ENCODE measurements at regions not wholly inside any gene's neighbourhood (a gene's known extent, or its start where the extent isn't known, plus 50 kb on each side); places are given as distances from the start of the nearest gene placed in this dataset.

DNA sequence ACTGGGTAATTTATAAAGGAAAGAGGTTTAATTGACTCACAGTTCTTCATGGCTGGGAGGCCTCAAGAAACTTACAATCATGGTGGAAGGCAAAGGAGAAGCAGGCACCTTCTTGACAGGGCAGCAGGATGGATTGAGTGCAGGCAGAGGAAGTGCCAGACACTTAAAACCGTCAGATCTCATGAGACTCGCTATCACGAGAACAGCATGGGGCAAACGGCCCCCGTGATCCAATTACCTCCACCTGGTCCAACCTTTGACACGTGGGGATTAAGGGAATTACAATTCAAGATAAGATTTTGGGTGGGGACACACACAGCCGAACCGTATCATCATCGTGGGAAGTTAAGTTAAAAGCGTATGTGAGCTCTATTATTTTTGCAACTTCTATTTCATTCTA, 71.4 kb upstream of the SYN3 start:
- TF ChIP-seq CTCF (IDR thresholded peaks at IDR 0.05), result no peak
- TF ChIP-seq POLR2A (IDR thresholded peaks at IDR 0.05), result no peak
